ENCODE measurements at regions not wholly inside any gene's neighbourhood (a gene's known extent, or its start where the extent isn't known, plus 50 kb on each side); places are given as distances from the start of the nearest gene placed in this dataset.

GRCh38 chr12:74641694-74642093, 104.1 kb downstream of the ATXN7L3B start:
- no peak for TF ChIP-seq POLR2A (IDR thresholded peaks at IDR 0.05)
- TF ChIP-seq CTCF (IDR thresholded peaks at IDR 0.05), result no peak

All from testis (tissue), 2 donors.